ENCODE measurements at regions not wholly inside any gene's neighbourhood (a gene's known extent, or its start where the extent isn't known, plus 50 kb on each side); places are given as distances from the start of the nearest gene placed in this dataset.
"Not testable (repeated sequence)": the region's sequence is repeated elsewhere in the genome, so short reads cannot be mapped to it uniquely, and the experiment has no call there.

GRCh38 chr17:30686538-30687479, 137.7 kb downstream of the CRLF3 start:
- not testable (repeated sequence) for DNase-seq (ENCODE audit: low read depth)

- DNase-seq (ENCODE audit: low read depth): not testable (repeated sequence)
Observed at GRCh38 chr17:30682280-30682679, 142.2 kb downstream of the CRLF3 start.

- DNase-seq (ENCODE audit: low read depth): not testable (repeated sequence)
Observed at GRCh38 chr17:30680681-30681080, 143.8 kb downstream of the CRLF3 start.

DNA sequence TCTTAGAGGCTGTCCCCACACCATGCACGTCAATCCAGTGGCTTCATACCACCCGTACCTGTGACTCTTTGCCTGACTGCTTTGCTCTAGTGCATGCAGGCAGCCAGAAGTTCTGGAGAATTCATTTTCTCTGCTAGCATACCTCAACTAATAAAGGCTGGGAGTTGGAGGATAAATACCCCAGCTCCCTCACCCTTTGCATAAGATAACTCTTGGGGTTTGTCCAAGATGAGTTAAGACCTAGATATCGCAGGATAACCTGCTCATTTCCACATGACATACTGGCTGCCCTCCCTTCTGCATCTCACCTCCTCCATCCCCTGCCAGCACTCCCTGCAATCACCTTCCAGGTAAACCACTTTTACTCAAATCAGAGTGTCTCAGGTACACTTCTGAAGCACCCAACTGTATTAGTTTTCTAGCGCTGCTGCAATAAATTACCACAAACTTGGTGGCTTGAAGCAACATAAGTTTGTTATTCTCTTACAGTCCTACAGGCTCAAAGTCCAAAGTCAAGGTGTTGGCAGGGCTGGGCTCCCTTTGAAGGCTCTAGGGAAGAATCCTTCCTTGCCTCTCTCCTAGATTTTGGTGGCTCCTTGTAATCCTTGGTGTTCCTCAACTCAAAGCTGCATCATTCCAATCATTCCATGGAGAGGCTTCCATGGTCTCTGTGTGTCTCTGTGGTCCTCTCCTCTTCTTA, 146.8 kb downstream of the CRLF3 start:
- no peak for DNase-seq (ENCODE audit: low read depth)

- not testable (repeated sequence) for DNase-seq (ENCODE audit: low read depth)
Observed at GRCh38 chr17:30675777-30676492, 148.6 kb downstream of the CRLF3 start.

DNA sequence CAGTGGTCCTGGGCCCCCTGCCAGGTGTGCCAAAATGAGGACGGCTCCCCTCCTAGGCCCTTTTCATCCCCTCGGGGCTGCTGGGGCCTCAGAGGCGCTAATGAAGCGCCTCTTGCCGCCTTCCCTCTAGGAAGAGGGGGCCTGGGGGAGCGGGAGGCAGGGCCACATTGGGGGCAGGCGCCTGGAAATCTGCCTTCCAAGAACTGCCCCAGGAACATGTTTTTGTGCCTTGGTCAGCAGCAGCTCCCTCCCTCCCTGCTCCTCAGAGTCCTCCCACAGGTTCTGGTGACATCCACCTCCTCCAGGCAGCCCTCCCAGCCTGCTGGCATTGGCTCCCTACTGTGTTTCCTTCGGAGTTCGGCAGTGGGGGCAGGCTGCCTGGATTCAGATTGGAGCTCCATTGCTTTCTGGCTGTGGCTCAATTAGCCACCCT, 155.3 kb downstream of the CRLF3 start:
- not testable (repeated sequence) for DNase-seq (ENCODE audit: low read depth)

- DNase-seq (ENCODE audit: low read depth): not testable (repeated sequence)
Observed at GRCh38 chr17:30668360-30669181, 155.9 kb downstream of the CRLF3 start.

GRCh38 chr17:30667657-30668359, 156.7 kb downstream of the CRLF3 start:
- peak; percentile 84 for DNase-seq (ENCODE audit: low read depth)

DNA sequence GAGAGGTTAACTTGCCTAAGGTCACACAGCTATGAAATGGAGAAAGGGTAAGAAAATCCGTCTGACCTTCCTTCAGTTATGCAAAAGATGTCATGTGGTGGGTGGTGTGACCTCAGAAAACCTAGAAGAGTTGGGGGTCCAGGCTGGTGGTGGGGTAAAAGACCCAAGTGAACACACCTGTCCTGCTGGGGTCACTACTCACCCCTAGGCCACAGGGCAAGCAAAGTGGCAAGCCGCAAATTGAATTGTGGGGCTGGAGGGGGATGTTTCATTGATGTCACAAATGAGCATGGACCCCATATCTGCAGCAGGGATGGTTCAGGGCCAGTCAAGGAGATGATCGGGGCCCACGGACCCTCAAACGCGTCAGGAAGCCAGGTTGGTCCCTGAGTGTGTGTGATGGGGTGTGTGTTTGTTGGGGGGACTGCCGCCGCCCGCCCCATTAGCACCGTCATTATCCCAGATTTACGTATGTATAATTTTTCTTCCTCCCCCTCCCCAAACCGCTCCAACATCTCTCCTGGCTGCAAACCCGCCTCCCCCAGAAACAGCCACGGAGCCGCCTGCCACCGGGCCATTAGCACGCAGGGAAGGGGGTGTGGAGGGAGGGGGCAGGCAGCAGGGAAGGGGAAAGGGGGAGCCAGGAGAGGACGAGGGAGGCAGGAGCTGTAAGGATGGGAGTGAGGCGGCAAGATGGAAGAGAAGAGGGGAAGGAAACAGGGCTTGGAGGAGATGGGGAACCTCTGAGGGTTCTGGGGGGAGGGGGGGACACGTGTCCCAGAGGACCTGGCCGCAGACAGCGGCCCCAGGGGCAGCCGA, 157.4 kb downstream of the CRLF3 start:
- DNase-seq (ENCODE audit: low read depth): not testable (repeated sequence)

DNA sequence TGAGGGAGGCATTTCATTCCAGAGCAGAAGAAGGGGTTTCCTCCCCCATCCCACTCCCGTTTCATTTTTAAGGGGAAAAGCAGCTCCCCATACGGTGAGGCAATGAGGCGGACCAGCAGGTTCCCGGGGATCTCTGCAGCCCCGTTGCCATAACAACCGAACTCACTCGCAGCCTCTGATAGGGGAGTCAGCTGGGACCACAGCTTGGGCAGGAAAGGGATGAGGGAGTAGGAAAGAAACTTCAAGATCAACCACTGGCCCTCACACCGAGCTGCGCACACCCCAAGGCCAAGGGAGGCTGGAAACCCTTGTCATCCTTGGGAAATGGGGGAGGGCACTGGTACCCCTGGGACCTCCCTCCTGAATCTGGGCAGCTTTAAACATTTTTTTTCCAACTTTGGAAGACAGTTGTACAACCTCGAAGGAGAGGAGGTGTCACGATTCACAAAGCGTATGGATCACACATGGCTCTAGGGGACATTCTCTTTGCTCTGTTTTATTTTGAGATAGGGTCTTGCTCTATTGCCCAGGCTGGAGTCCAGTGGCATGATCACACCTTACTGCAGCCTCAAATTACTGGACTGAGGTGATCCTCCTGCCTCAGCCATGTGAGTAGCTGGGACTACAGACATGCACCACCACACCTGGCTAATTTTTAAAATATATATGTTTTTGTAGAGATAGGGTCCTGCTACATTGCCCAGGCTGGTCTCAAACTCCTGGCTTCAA, 160.6 kb downstream of the CRLF3 start:
- peak; percentile 12 for DNase-seq (ENCODE audit: low read depth)

DNA sequence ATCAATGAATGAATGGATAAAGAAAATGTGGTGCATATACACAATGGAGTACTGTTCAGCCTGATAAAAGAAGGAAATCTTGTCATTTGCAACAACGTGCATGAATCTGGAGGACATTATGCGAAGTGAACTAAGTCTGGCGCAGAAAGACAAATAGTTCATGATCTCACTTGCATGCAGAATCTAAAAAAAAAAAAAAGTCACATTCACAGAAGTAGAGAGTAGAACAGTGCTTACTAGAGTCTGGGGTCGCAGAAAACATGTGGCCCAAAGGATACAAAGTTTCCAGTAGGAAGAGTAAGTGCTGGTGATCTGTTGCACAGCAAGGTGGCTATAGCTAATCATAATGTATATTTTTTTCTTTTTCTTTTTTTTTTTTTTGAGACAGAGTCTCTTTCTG, 167.3 kb downstream of the CRLF3 start:
- DNase-seq (ENCODE audit: low read depth): not testable (repeated sequence)

DNA sequence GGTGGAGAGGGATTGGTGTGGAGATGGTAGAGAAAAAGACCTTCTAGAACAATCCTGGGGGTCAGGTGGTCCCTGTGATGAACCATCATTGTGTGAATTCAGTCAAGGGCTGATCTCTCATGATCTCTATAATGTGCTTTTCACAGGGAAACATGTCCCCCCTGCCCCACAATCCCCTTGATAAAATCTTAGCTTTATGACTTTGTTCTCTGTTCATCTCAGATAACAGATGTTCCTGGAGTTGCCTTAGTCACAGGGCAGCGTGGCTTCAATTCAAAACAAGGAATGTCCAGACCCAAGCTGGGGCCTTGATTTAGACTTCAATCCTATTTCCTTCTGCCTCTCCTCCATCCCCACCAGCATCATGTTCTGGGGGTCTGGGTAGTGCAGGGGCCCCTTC, 171.5 kb downstream of the CRLF3 start:
- DNase-seq (ENCODE audit: low read depth): not testable (repeated sequence)

- not testable (repeated sequence) for DNase-seq (ENCODE audit: low read depth)
Observed at GRCh38 chr17:30650149-30650548, 172.9 kb downstream of the GOSR1 start.

DNA sequence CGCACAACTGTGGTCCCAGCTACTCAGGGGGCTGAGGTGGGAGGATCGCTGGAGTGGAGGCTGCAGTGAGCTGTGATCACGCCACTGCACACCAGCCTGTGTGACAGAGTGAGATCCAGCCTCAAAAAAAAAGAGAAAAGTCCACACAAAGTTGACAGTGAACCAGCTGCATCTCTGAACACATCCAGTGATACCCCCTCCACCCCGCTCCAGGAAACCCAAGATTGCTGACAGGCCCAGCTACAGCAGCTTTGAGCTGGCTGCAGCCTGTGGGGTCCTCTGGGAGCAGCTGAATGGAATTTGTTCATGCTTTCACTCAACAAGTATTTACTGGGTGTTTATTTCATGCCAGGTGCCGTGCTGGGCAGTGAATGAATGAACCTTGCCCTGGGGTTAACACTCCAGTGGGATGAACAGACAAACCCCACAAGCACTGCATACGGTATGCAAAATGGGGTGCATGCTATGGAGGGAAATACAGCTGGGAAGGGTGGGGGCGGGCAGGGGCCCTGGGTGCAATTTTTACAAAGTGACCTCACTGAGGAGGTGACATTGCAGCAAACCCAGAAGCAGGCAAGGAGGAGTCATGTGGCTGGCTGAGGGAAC, 170.9 kb downstream of the GOSR1 start:
- not testable (repeated sequence) for DNase-seq (ENCODE audit: low read depth)

- not testable (repeated sequence) for DNase-seq (ENCODE audit: low read depth)
Observed at GRCh38 chr17:30645875-30646274, 168.7 kb downstream of the GOSR1 start.

GRCh38 chr17:30644713-30645112, 167.5 kb downstream of the GOSR1 start:
- not testable (repeated sequence) for DNase-seq (ENCODE audit: low read depth)

DNA sequence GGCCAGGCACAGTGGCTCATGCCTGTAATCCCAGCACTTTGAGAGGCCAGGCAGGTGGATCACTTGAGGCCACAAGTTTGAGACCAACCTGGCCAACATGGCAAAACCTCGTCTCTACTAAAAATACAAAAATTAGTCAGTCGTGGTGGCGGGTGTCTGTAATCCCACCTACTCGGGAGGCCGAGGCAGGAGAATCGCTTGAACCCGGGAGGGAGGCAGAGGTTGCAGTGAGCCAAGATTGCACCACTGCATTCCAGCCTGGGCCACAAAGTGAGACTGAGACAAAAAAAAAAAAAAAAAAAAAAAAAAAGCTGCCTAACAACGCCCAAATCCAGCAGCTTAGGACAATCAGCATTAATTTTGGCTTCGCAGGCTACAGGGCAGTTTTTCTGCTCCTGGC, 167.1 kb downstream of the GOSR1 start:
- DNase-seq (ENCODE audit: low read depth): not testable (repeated sequence)

DNA sequence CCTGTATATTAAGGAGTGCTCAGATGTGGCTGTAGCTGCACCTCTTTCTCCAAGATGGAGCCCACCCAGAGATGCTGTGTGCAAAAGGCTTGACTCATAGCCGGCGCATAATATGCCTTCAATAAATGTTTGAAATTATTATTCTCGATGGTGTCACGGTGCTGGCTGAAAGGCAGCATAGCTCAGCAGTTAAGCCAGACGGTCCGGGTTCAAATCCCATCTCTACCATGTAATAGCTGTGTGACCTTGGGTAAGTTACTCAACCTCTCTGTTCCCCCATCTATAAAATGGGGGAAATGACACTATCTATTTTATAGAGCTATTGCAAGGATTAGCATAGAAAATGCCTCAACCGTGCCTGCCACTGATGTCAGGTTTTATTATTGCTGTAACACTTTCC, 164.2 kb downstream of the GOSR1 start:
- DNase-seq (ENCODE audit: low read depth): not testable (repeated sequence)

All from Daoy (cell line).